H9 (cell line): ENCODE measurements at regions not wholly inside any gene's neighbourhood (a gene's known extent, or its start where the extent isn't known, plus 50 kb on each side); places are given as distances from the start of the nearest gene placed in this dataset.

Experiments used
- DNase-seq: peaks from one replicate; pipeline ENCODE4 v3.0.0-alpha.2; 2017
- H2AFZ ChIP-seq: one replicate; pipeline ENCODE4 v1.6.1; 2013; ENCODE audit warnings: mild to moderate bottlenecking, low read length, control low read depth, moderate library complexity
- H2AK5ac ChIP-seq: 2 replicates; pipeline ENCODE4 v1.6.1; 2013; ENCODE audit warnings: low read length, control low read depth, mixed read lengths; ENCODE audit not compliant: insufficient read length
- H2BK120ac ChIP-seq: one replicate; pipeline ENCODE4 v1.6.1; 2013; ENCODE audit warnings: low read depth, mild to moderate bottlenecking, low read length, control low read depth, inconsistent platforms; ENCODE audit not compliant: poor library complexity, severe bottlenecking
- H2BK12ac ChIP-seq: 2 replicates; pipeline ENCODE4 v1.6.1; 2013; ENCODE audit warnings: low read length, control low read depth, mixed read lengths, low read depth; ENCODE audit not compliant: insufficient read length
- H2BK15ac ChIP-seq: 2 replicates; pipeline ENCODE4 v1.6.1; 2013; ENCODE audit warnings: low read depth, low read length, control low read depth
- H2BK20ac ChIP-seq: one replicate; pipeline ENCODE4 v1.6.1; 2013; ENCODE audit warnings: low read depth, mild to moderate bottlenecking, low read length, control low read depth, inconsistent platforms; ENCODE audit not compliant: poor library complexity, severe bottlenecking
- H2BK5ac ChIP-seq: 2 replicates; pipeline ENCODE4 v1.6.1; 2013; ENCODE audit warnings: low read length, control low read depth, mixed read lengths; ENCODE audit not compliant: insufficient read length
- H3K14ac ChIP-seq: 2 replicates; pipeline ENCODE4 v1.6.1; 2013; ENCODE audit warnings: low read length, control low read depth; ENCODE audit not compliant: insufficient read depth
- H3K18ac ChIP-seq: 2 replicates; pipeline ENCODE4 v1.6.1; 2013; ENCODE audit warnings: low read depth, mild to moderate bottlenecking, mixed read lengths, low read length, control low read depth; ENCODE audit not compliant: insufficient read length
- H3K23ac ChIP-seq: 2 replicates; pipeline ENCODE4 v1.6.1; 2013; ENCODE audit warnings: low read length, control low read depth, mixed read lengths, low read depth; ENCODE audit not compliant: insufficient read length
- H3K23me2 ChIP-seq: 2 replicates; pipeline ENCODE4 v1.6.1; 2013; ENCODE audit warnings: low read depth, mild to moderate bottlenecking, mixed read lengths, low read length, control low read depth; ENCODE audit not compliant: insufficient read length, poor library complexity, severe bottlenecking
- H3K27ac ChIP-seq: 2 replicates; pipeline ENCODE4 v1.5.1; 2013; ENCODE audit warnings: low read length, control low read depth, mixed read lengths, low read depth; ENCODE audit not compliant: insufficient read length
- H3K27me3 ChIP-seq: 2 replicates; pipeline ENCODE4 v1.6.1; 2013; ENCODE audit warnings: low read length, control low read depth, inconsistent platforms; ENCODE audit not compliant: insufficient read depth
- H3K4ac ChIP-seq: 2 replicates; pipeline ENCODE4 v1.6.1; 2013; ENCODE audit warnings: low read depth, mild to moderate bottlenecking, control low read depth, inconsistent platforms, low read length, moderate library complexity
- H3K4me1 ChIP-seq: 2 replicates; pipeline ENCODE4 v1.6.1; 2013; ENCODE audit warnings: low read length, control low read depth, inconsistent platforms; ENCODE audit not compliant: insufficient read depth
- H3K4me2 ChIP-seq: 2 replicates; pipeline ENCODE4 v1.6.1; 2013; ENCODE audit warnings: low read length, control low read depth, mixed read lengths; ENCODE audit not compliant: insufficient read length, insufficient read depth
- H3K56ac ChIP-seq: 2 replicates; pipeline ENCODE4 v1.6.1; 2013; ENCODE audit warnings: low read depth, mild to moderate bottlenecking, mixed read lengths, low read length, control low read depth; ENCODE audit not compliant: insufficient read length
- H3K79me1 ChIP-seq: 2 replicates; pipeline ENCODE4 v1.6.1; 2013; ENCODE audit warnings: low read depth, mild to moderate bottlenecking, moderate library complexity, low read length, control low read depth, inconsistent platforms; ENCODE audit not compliant: insufficient read depth, poor library complexity, severe bottlenecking
- H3K79me2 ChIP-seq: 2 replicates; pipeline ENCODE4 v1.6.1; 2013; ENCODE audit warnings: low read length, control low read depth, inconsistent platforms; ENCODE audit not compliant: insufficient read depth
- H3K9ac ChIP-seq: 2 replicates; pipeline ENCODE4 v1.6.1; 2013; ENCODE audit warnings: low read length, control low read depth, mixed read lengths; ENCODE audit not compliant: insufficient read length; ENCODE audit errors: extremely low read depth
- H3K9me3 ChIP-seq: one replicate; pipeline ENCODE4 v1.6.1; 2013; ENCODE audit warnings: low read depth, low read length, inconsistent platforms; ENCODE audit not compliant: control insufficient read depth
- H3T11ph ChIP-seq: one replicate; pipeline ENCODE4 v1.6.1; 2013; ENCODE audit warnings: mild to moderate bottlenecking, low read length, control low read depth, inconsistent platforms
- H4K20me1 ChIP-seq: one replicate; pipeline ENCODE4 v1.6.1; 2013; ENCODE audit not compliant: control insufficient read depth, insufficient read length, insufficient read depth
- H4K5ac ChIP-seq: 2 replicates; pipeline ENCODE4 v1.6.1; 2013; ENCODE audit warnings: low read depth, mild to moderate bottlenecking, mixed read lengths, low read length, control low read depth; ENCODE audit not compliant: insufficient read length
- H4K8ac ChIP-seq: replicated peaks from 2 replicates; pipeline ENCODE4 v1.6.1; 2013; ENCODE audit warnings: low read length, control low read depth, mixed read lengths, low read depth; ENCODE audit not compliant: insufficient read length
- H4K91ac ChIP-seq: 2 replicates; pipeline ENCODE4 v1.6.1; 2013; ENCODE audit warnings: low read depth, mild to moderate bottlenecking, moderate library complexity, mixed read lengths, low read length, control low read depth; ENCODE audit not compliant: insufficient read length
- H3K27ac Mint-ChIP-seq, 3 experiments: 2 replicates in 2 of 3; 3 replicates in 1 of 3; pipeline ENCODE4 v1.8.0; 2020 to 2021; ENCODE audit warnings: mixed read lengths in 3 of 3, mild to moderate bottlenecking in 1 of 3, moderate library complexity in 1 of 3
- H3K27me3 Mint-ChIP-seq: 2 replicates; pipeline ENCODE4 v1.8.0; 2021; ENCODE audit warnings: low read depth, mild to moderate bottlenecking, moderate library complexity, mixed read lengths
- H3K36me3 Mint-ChIP-seq, 3 experiments: 2 replicates in 2 of 3; 3 replicates in 1 of 3; pipeline ENCODE4 v1.8.0; 2020 to 2021; ENCODE audit warnings: low read depth in 3 of 3, mixed read lengths in 3 of 3; ENCODE audit not compliant: insufficient read depth in 1 of 3
- H3K4me1 Mint-ChIP-seq, 2 experiments: 2 replicates each; pipeline ENCODE4 v1.8.0; 2020; ENCODE audit warnings: mixed read lengths in 2 of 2
- H3K4me3 Mint-ChIP-seq, 2 experiments: 2 replicates in 1 of 2; 3 replicates in 1 of 2; pipeline ENCODE4 v1.8.0; 2020 to 2021; ENCODE audit warnings: mild to moderate bottlenecking in 2 of 2, mixed read lengths in 2 of 2, moderate library complexity in 1 of 2
- H3K9me3 Mint-ChIP-seq, 2 experiments: 2 replicates in 1 of 2; 3 replicates in 1 of 2; pipeline ENCODE4 v1.8.0; 2020; ENCODE audit warnings: mild to moderate bottlenecking in 2 of 2, mixed read lengths in 2 of 2, moderate library complexity in 1 of 2
- CTCF ChIP-seq: fragments of 200-600 bp; sonication (generic); conservative IDR thresholded peaks from 3 replicates; pipeline ENCODE4 v1.8.0; 2021; ENCODE audit warnings: antibody characterized with exemption, mild to moderate bottlenecking
- WGBS: extraction: QIAGEN DNeasy Blood & Tissue Kit; methylation state at CpG from one replicate; pipeline ENCODE4 v1.1.7; 2013; ENCODE audit warnings: missing lambda C conversion rate, low lambda C conversion rate, mixed read lengths; ENCODE audit not compliant: insufficient read length; ENCODE audit errors: extremely low coverage; 5-methylcytosine and 5-hydroxymethylcytosine counted together

- Histone ChIP-seq H3T11ph (no peak overlapping the region), H4K5ac (no peak overlapping the region), H4K91ac (no peak overlapping the region), H3K27me3 (peaks cover 77% of the 10 kb centered on the region), H3K27ac (no peak overlapping the region), H3K4me2 (peak overlapping the region; percentile 42), H3K79me2 (no peaks in the 10 kb centered on the region), H4K20me1 (no peaks in the 10 kb centered on the region), H3K9ac (no peak overlapping the region), H2BK5ac (no peak overlapping the region), H2BK15ac (no peak overlapping the region), H4K8ac (no peak overlapping the region), H3K56ac (no peak overlapping the region), H3K23me2 (peaks cover 14% of the 10 kb centered on the region), H3K79me1 (no peaks in the 10 kb centered on the region), H3K4me1 (no peaks in the 10 kb centered on the region; the same call in 1 of the 2 replicates), H3K18ac (no peak overlapping the region), H3K23ac (no peak overlapping the region), H3K14ac (no peak overlapping the region), H2BK120ac (no peak overlapping the region), H2AFZ (no peak overlapping the region), H3K4ac (no peak overlapping the region), H2AK5ac (no peak overlapping the region), H2BK12ac (no peak overlapping the region), H3K9me3 (no peaks in the 10 kb centered on the region), H2BK20ac (no peak overlapping the region)
- no peak for TF ChIP-seq CTCF
- Mint-ChIP-seq H3K9me3 (peaks cover 6 to 14% of the 10 kb centered on the region in 2 experiments; a peak in 4 of 5 replicates), H3K4me3 (peak overlapping the region; percentile 70 to 78), H3K4me1 (peaks cover 74 to 75% of the 10 kb centered on the region in 2 experiments), H3K27ac (no peak overlapping the region), H3K36me3 (no peaks in the 10 kb centered on the region; a peak in 1 of 7 replicates), H3K27me3 (peaks cover 98% of the 10 kb centered on the region)
- no CpG with 5 or more reads among the region's 23 CpGs for WGBS
- DNase-seq, result no peak
Observed at GRCh38 chr6:28774292-28775051, 149.3 kb downstream of the TRIM27 start.
